Ascending aorta (tissue), 2 donors: ENCODE measurements at regions not wholly inside any gene's neighbourhood (a gene's known extent, or its start where the extent isn't known, plus 50 kb on each side); places are given as distances from the start of the nearest gene placed in this dataset.
"Not testable (repeated sequence)": the region's sequence is repeated elsewhere in the genome, so short reads cannot be mapped to it uniquely, and the experiment has no call there.

Experiments
- DNase-seq, 2 donors: peaks; one replicate each; pipeline ENCODE4 v3.0.0-alpha.2; 2019; ENCODE audit warnings: low spot score in 2 of 2
- H3K27ac ChIP-seq, 2 donors: fragments of 200-600 bp; sonication (generic); one replicate each; pipeline ENCODE4 v1.5.1; 2016 to 2017; ENCODE audit warnings: mild to moderate bottlenecking in 1 of 2
- H3K27me3 ChIP-seq: fragments of 200-600 bp; sonication (generic); one replicate; pipeline ENCODE4 v1.5.1; 2017
- H3K36me3 ChIP-seq, 2 donors: fragments of 200-600 bp; sonication (generic); one replicate each; pipeline ENCODE4 v1.5.1; 2016
- H3K4me1 ChIP-seq, 2 donors: fragments of 200-600 bp; sonication (generic); one replicate each; pipeline ENCODE4 v1.5.1; 2016 to 2017; ENCODE audit warnings: mild to moderate bottlenecking in 1 of 2
- H3K4me3 ChIP-seq, 2 donors: fragments of 200-600 bp; sonication (generic); one replicate each; pipeline ENCODE4 v1.5.1; 2016 to 2017; ENCODE audit warnings: mild to moderate bottlenecking in 1 of 2
- H3K9me3 ChIP-seq, 2 donors: fragments of 200-600 bp; sonication (generic); one replicate each; pipeline ENCODE4 v1.5.1; 2016
- intact Hi-C: fragments of 100-400 bp; cut with DNase I; formaldehyde crosslinking; loops from one replicate; pipeline ENCODE4 v1.15.1; 2023
- TF ChIP-seq, protein P1 (sequence below), 3 experiments: fragments of 200-600 bp in 2 of 3; fragments of 450-650 bp in 1 of 3; sonication (generic) in 2 of 3; IDR thresholded peaks; one replicate each; pipeline ENCODE4 v1.5.1; 2016 to 2019; ENCODE audit warnings: antibody characterized with exemption in 3 of 3, mild to moderate bottlenecking in 1 of 3, moderate library complexity in 1 of 3

DNA sequence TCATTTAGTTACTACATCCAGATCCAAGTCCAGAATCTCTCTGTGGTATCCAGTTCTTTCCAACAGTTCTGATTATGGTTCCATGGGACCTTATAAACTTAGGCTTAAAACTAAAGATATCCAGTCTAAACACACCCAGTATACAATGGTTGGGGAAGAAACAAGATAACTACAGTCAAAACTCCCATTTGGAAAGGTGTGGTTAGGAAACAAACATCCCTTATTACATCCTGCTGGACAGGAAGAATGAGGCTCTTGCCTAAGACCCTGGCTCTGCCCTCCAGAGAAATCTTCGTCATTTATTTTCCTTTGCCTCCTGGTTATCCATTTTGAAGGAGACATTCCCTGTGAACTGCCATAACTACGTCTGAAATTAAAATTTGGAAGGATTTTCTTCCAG, 64.6 kb upstream of the EPB41L4A start:
- Histone ChIP-seq H3K4me3 (no peak overlapping the region), H3K36me3 (no peaks in the 10 kb centered on the region), H3K9me3 (no peaks in the 10 kb centered on the region), H3K27me3 (no peaks in the 10 kb centered on the region), H3K4me1 (no peaks in the 10 kb centered on the region), H3K27ac (no peak overlapping the region)
- TF ChIP-seq, protein P1, sequence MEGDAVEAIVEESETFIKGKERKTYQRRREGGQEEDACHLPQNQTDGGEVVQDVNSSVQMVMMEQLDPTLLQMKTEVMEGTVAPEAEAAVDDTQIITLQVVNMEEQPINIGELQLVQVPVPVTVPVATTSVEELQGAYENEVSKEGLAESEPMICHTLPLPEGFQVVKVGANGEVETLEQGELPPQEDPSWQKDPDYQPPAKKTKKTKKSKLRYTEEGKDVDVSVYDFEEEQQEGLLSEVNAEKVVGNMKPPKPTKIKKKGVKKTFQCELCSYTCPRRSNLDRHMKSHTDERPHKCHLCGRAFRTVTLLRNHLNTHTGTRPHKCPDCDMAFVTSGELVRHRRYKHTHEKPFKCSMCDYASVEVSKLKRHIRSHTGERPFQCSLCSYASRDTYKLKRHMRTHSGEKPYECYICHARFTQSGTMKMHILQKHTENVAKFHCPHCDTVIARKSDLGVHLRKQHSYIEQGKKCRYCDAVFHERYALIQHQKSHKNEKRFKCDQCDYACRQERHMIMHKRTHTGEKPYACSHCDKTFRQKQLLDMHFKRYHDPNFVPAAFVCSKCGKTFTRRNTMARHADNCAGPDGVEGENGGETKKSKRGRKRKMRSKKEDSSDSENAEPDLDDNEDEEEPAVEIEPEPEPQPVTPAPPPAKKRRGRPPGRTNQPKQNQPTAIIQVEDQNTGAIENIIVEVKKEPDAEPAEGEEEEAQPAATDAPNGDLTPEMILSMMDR (IDR thresholded peaks at IDR 0.05), result no peak
- intact Hi-C loops, result no loop called here
- DNase-seq, result no peak

DNA sequence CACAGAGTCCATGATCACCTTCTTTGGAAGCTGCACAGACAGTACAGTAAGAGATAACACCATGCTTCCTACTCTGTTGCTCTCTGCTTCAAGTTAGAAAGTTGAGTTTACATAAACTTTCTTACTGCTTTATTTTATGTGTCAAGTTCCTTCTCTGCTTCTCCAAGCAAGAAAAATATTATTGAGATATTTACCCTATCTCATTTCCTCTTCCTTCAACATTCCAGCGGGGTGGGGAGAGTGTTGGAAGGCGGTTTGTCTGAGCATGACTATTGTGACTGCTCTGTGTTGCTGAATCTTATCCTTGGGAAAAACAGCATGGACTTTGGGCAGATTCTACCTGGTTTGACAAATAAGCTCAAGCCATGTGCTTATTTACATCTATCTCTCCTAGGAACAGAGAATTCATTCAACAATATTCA, 66.9 kb upstream of the EPB41L4A start:
- no peak overlapping the region for H3K4me3 ChIP-seq
- intact Hi-C loops, result no loop called here
- DNase-seq, result no peak
- no peak overlapping the region for H3K27ac ChIP-seq
- H3K27me3 ChIP-seq, result no peaks in the 10 kb centered on the region
- H3K36me3 ChIP-seq, result no peaks in the 10 kb centered on the region
- TF ChIP-seq, protein P1 (IDR thresholded peaks at IDR 0.05), result no peak
- H3K4me1 ChIP-seq, result no peaks in the 10 kb centered on the region
- no peaks in the 10 kb centered on the region for H3K9me3 ChIP-seq

DNA sequence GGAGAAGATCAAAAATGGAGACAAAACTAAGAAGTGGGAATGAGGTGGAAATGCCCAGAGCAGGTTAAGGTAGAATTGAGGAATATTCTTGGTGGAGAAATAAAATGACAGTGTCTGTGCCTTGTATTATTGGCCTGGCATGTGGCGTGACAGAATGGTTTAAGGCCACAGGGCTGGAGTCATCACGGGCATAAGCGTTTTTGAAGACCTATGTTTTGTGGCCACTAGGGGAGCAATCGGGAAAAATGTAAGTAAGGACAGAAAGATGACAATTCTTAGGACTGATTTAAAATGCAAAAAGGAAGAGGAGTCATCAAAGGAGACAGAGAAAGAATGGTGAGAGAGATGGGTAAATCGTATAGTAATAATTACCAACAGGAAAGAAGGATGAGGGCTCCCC, 72.2 kb upstream of the EPB41L4A start:
- DNase-seq, result no peak
- Histone ChIP-seq H3K36me3 (no peaks in the 10 kb centered on the region), H3K4me3 (no peak overlapping the region), H3K27me3 (no peaks in the 10 kb centered on the region), H3K9me3 (no peaks in the 10 kb centered on the region), H3K4me1 (no peaks in the 10 kb centered on the region), H3K27ac (no peak overlapping the region)
- TF ChIP-seq, protein P1 (IDR thresholded peaks at IDR 0.05), result no peak
- intact Hi-C loops, result no loop called here

DNA sequence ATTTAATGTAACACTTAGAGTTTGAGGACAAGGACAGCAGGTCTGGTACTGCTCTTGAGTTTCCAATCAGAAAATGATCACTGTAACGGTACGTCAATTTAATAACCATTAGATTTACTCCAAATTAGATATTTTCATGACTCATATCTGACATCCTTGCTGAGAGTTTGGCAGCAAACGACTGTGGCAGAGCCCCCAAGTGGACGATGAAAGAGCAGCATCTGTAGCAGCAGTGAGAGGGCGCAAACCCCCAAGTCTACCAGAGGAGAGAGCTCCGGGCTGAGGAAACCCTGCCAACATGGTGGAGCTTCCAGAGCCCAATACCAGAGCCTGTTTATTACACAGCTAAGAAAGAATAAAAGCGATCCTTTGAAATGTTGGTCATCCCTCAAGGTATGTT, 73.2 kb upstream of the EPB41L4A start:
- intact Hi-C loops, result no loop called here

DNA sequence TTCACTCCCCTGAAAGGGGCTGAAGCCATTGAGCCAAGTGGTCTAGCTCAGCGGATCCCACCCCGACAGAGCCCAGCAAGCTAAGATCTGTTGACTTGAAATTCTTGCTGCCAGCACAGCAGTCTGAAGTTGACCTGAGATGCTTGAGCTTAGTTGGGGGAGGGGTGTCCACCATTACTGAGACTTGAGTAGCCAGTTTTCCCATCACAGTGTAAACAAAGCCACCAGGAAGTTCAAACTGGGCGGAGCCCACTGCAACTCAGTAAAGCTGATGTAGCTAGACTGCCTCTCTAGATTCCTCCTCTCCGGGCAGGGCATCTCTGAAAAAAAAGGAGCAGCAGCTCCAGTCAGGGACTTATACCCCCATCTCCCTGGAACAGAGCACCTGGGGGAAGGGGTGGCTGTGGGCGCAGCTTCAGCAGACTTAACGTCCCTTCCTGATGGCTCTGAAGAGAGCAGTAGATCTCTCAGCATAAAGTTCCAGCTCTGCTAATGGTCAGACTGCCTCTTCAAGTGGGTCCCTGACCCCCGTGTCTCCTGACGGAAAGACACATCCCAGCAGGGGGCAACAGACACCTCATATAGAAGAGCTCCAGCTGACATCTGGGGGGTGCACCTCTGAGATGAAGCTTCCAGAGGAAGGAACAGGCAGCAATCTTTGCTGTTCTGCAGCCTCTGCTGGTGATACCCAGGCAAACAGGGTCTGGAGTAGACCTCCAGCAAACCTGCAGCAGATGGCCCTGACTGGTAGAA, 84.8 kb upstream of the EPB41L4A start:
- intact Hi-C loops, DNase-seq, H3K27me3 ChIP-seq, H3K4me1 ChIP-seq, H3K27ac ChIP-seq, H3K36me3 ChIP-seq, H3K9me3 ChIP-seq, H3K4me3 ChIP-seq: not testable (repeated sequence)

More for the DNA sequence above, 73.2 kb upstream of the EPB41L4A start:
- H3K4me3 ChIP-seq, result no peak overlapping the region
- DNase-seq, result no peak
- no peak overlapping the region for H3K27ac ChIP-seq
- no peaks in the 10 kb centered on the region for H3K36me3 ChIP-seq
- no peaks in the 10 kb centered on the region for H3K27me3 ChIP-seq
- TF ChIP-seq, protein P1 (IDR thresholded peaks at IDR 0.05), result peak in 2 of 3 experiments; percentile 40 to 41
- no peaks in the 10 kb centered on the region for H3K9me3 ChIP-seq
- no peaks in the 10 kb centered on the region for H3K4me1 ChIP-seq

DNA sequence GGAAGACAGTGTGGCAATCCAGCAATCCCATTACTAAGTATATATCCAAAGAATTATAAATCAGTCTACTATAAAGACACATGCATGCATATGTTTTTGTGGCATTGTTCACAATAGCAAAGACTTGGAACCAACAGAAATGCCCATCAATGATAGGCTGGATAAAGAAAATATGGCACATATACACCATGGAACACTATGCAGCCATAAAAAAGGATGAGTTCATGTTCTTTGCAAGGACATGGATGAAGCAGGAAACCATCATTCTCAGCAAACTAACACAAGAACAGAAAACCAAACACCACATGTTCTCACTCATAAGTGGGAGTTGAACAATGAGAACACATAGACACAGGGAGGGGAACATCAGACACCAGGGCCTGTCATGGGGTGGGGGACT, 90.0 kb upstream of the EPB41L4A start:
- H3K36me3 ChIP-seq, H3K4me3 ChIP-seq, H3K27ac ChIP-seq, DNase-seq, H3K27me3 ChIP-seq, intact Hi-C loops, H3K9me3 ChIP-seq, H3K4me1 ChIP-seq: not testable (repeated sequence)

DNA sequence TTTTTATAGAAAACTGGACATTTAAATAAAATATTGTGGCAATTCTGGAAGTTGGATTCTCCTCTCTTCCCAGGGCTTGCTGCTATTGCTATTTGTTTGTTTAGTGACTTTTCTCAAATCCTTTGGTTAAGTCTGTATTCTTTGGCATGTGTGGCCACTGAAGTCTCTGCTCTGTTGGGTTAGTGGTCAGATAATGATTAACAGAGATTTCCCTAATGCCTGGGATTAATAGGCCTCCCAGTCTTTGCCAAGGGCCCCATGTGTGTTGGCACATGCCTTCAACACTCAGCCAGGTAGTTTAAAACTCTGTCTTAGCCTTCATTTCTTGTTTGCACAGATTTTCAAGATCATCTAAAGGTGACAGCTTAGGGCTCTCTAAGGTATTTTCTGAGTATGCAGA, 92.8 kb upstream of the EPB41L4A start:
- H3K4me1 ChIP-seq, result no peaks in the 10 kb centered on the region
- H3K9me3 ChIP-seq, result peaks cover 0 to 7% of the 10 kb centered on the region in 2 donors
- intact Hi-C loops, result no loop called here
- H3K27me3 ChIP-seq, result no peaks in the 10 kb centered on the region
- TF ChIP-seq, protein P1 (IDR thresholded peaks at IDR 0.05), result no peak
- DNase-seq, result no peak
- H3K27ac ChIP-seq, result no peak overlapping the region
- H3K36me3 ChIP-seq, result no peaks in the 10 kb centered on the region
- H3K4me3 ChIP-seq, result no peak overlapping the region
